ENCODE measurements at regions not wholly inside any gene's neighbourhood (a gene's known extent, or its start where the extent isn't known, plus 50 kb on each side); places are given as distances from the start of the nearest gene placed in this dataset.

DNA sequence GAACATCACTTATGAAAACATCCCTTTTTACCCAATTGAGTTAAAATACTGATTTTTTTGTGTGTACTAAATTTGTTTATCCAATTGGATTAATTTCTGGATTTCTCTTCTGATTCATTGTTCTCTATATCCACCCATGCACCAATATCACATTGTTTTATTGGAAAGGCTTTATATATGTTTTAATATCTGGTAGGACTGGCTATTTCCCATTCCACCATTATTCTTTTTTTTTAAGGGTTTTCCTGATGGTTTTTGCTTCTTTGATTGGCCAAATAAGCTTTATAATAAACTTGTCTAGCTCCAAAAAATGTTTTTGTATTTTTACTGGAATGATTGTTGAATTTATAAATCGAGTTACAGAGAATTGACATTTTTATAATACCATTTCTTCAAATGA is 59.4 kb upstream of the DOK5 start:
- Histone ChIP-seq H3K4me1 (ENCODE audit: low read depth, poor library complexity, severe bottlenecking) (no peaks in the 10 kb centered on the region), H4K20me1 (ENCODE audit: insufficient read depth) (no peaks in the 10 kb centered on the region), H3K9ac (no peak overlapping the region), H3K4me2 (no peak overlapping the region), H3K4me3 (IDR thresholded peaks at IDR 0.05; ENCODE audit: insufficient read depth, low read depth, low read length) (no peak overlapping the region), H3K27ac (no peak overlapping the region), H3K27me3 (ENCODE audit: insufficient read depth, low read depth) (no peaks in the 10 kb centered on the region), H3K36me3 (ENCODE audit: insufficient read depth) (no peaks in the 10 kb centered on the region), H2AFZ (ENCODE audit: low read depth) (no peak overlapping the region), H3K79me2 (ENCODE audit: insufficient read depth, low read depth) (no peaks in the 10 kb centered on the region)
- TF ChIP-seq, protein P1, sequence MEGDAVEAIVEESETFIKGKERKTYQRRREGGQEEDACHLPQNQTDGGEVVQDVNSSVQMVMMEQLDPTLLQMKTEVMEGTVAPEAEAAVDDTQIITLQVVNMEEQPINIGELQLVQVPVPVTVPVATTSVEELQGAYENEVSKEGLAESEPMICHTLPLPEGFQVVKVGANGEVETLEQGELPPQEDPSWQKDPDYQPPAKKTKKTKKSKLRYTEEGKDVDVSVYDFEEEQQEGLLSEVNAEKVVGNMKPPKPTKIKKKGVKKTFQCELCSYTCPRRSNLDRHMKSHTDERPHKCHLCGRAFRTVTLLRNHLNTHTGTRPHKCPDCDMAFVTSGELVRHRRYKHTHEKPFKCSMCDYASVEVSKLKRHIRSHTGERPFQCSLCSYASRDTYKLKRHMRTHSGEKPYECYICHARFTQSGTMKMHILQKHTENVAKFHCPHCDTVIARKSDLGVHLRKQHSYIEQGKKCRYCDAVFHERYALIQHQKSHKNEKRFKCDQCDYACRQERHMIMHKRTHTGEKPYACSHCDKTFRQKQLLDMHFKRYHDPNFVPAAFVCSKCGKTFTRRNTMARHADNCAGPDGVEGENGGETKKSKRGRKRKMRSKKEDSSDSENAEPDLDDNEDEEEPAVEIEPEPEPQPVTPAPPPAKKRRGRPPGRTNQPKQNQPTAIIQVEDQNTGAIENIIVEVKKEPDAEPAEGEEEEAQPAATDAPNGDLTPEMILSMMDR (conservative IDR thresholded peaks at IDR 0.05; ENCODE audit: low read depth, low read length), result no peak

DNA sequence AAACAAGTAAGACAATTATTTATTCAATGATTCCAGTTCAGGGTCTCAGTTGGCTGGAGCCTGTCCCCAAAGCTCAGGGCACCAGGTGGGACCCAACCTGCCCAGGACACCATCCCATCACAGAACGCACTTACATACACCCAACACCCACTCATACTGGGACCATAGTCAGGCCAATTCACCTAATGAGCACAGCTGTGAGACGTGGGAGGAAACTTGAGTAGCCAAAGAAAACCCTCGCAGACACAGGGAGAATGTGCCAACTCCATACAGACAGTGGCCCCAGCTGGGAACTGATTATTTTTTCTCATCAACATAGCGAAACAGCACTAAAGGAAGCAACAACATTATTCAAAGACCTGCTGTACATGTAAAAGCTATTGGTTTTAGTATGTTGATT is 58.6 kb upstream of the DOK5 start:
- no peak overlapping the region for H2AFZ ChIP-seq (ENCODE audit: low read depth)
- no peaks in the 10 kb centered on the region for H3K27me3 ChIP-seq (ENCODE audit: insufficient read depth, low read depth)
- no peak overlapping the region for H3K4me3 ChIP-seq (IDR thresholded peaks at IDR 0.05; ENCODE audit: insufficient read depth, low read depth, low read length)
- H3K27ac ChIP-seq, result no peak overlapping the region
- H3K4me2 ChIP-seq, result no peak overlapping the region
- H3K4me1 ChIP-seq (ENCODE audit: low read depth, poor library complexity, severe bottlenecking), result no peaks in the 10 kb centered on the region
- no peaks in the 10 kb centered on the region for H3K79me2 ChIP-seq (ENCODE audit: insufficient read depth, low read depth)
- TF ChIP-seq, protein P1 (conservative IDR thresholded peaks at IDR 0.05; ENCODE audit: low read depth, low read length), result no peak
- H3K9ac ChIP-seq, result no peak overlapping the region
- H3K36me3 ChIP-seq (ENCODE audit: insufficient read depth), result no peaks in the 10 kb centered on the region
- H4K20me1 ChIP-seq (ENCODE audit: insufficient read depth), result no peaks in the 10 kb centered on the region

DNA sequence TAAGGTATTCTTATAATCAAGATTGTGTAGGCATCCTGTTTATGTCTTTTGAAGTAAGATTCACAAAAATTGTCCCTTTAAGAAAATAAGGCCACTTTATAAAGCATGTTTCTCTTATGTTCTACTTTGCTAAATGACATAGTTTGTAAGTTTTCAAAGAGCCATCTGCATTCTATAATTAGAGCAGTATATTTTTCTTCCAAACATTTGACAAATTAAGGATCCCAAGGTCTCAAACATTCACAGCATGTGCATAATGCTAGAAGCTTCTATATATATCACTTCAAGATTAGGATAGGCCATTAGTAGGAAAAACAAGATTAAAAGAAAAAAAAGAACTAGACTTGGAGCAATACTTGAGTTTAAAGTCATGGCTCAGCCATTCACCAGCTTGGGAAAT is 55.9 kb upstream of the DOK5 start:
- Histone ChIP-seq H3K9ac (no peak overlapping the region), H4K20me1 (ENCODE audit: insufficient read depth) (no peaks in the 10 kb centered on the region), H3K27ac (no peak overlapping the region), H3K4me1 (ENCODE audit: low read depth, poor library complexity, severe bottlenecking) (no peaks in the 10 kb centered on the region), H3K4me3 (IDR thresholded peaks at IDR 0.05; ENCODE audit: insufficient read depth, low read depth, low read length) (no peak overlapping the region), H3K79me2 (ENCODE audit: insufficient read depth, low read depth) (no peaks in the 10 kb centered on the region), H2AFZ (ENCODE audit: low read depth) (no peak overlapping the region), H3K27me3 (ENCODE audit: insufficient read depth, low read depth) (no peaks in the 10 kb centered on the region), H3K4me2 (no peak overlapping the region), H3K36me3 (ENCODE audit: insufficient read depth) (no peaks in the 10 kb centered on the region)
- TF ChIP-seq, protein P1 (conservative IDR thresholded peaks at IDR 0.05; ENCODE audit: low read depth, low read length), result no peak

All from KMS-11 (cell line).